OCI-LY1 (cell line): ENCODE measurements at regions not wholly inside any gene's neighbourhood (a gene's known extent, or its start where the extent isn't known, plus 50 kb on each side); places are given as distances from the start of the nearest gene placed in this dataset.

Experiments used
- H2AFZ ChIP-seq: fragments of 200-600 bp; sonication (generic), shearing (Covaris generic); 2 replicates; pipeline ENCODE4 v1.6.0; 2014; ENCODE audit warnings: antibody characterized with exemption, mild to moderate bottlenecking, low read length
- H3F3A ChIP-seq: fragments of 200-600 bp; sonication (generic), shearing (Covaris generic); 2 replicates; pipeline ENCODE4 v1.6.0; 2014; ENCODE audit warnings: mild to moderate bottlenecking, antibody characterized with exemption, low read length, moderate library complexity; ENCODE audit not compliant: insufficient read depth
- H3K27ac ChIP-seq: fragments of 200-600 bp; sonication (generic); 2 replicates; pipeline ENCODE4 v1.5.1; 2014; ENCODE audit warnings: low read length, mixed run types, mild to moderate bottlenecking, low read depth; ENCODE audit not compliant: poor library complexity, severe bottlenecking
- H3K27me3 ChIP-seq: fragments of 200-600 bp; sonication (generic); 2 replicates; pipeline ENCODE4 v1.6.0; 2014; ENCODE audit warnings: antibody characterized with exemption, mild to moderate bottlenecking, low read length, moderate library complexity; ENCODE audit not compliant: insufficient read depth
- H3K36me3 ChIP-seq: fragments of 200-600 bp; sonication (generic); 2 replicates; pipeline ENCODE4 v1.6.1; 2014; ENCODE audit warnings: mild to moderate bottlenecking, antibody characterized with exemption, low read length, moderate library complexity, mixed read lengths; ENCODE audit not compliant: insufficient read depth
- H3K4me1 ChIP-seq: fragments of 200-600 bp; sonication (generic); 2 replicates; pipeline ENCODE4 v1.5.1; 2014; ENCODE audit warnings: mild to moderate bottlenecking, low read length, moderate library complexity; ENCODE audit not compliant: insufficient read depth, severe bottlenecking
- H3K4me2 ChIP-seq: fragments of 200-600 bp; sonication (generic), shearing (Covaris generic); 2 replicates; pipeline ENCODE4 v1.6.1; 2014; ENCODE audit warnings: low read length
- H3K4me3 ChIP-seq: fragments of 200-600 bp; sonication (generic); 2 replicates; pipeline ENCODE4 v1.5.1; 2014; ENCODE audit warnings: low read length, low read depth, mild to moderate bottlenecking, mixed read lengths; ENCODE audit not compliant: poor library complexity, severe bottlenecking
- H3K79me2 ChIP-seq: fragments of 200-600 bp; shearing (Covaris generic); 2 replicates; pipeline ENCODE4 v1.6.1; 2016; ENCODE audit warnings: mixed run types, low read length, mixed read lengths; ENCODE audit not compliant: insufficient read depth
- H3K9ac ChIP-seq: fragments of 200-600 bp; sonication (generic), shearing (Covaris generic); 2 replicates; pipeline ENCODE4 v1.6.1; 2014; ENCODE audit warnings: mild to moderate bottlenecking, low read length, mixed read lengths
- H3K9me2 ChIP-seq: fragments of 200-600 bp; sonication (generic), shearing (Covaris generic); 2 replicates; pipeline ENCODE4 v1.6.1; 2014; ENCODE audit warnings: low read depth, mild to moderate bottlenecking, low read length, mixed read lengths
- H3K9me3 ChIP-seq: fragments of 200-600 bp; shearing (Covaris generic); 2 replicates; pipeline ENCODE4 v1.6.1; 2014; ENCODE audit warnings: low read length, mixed read lengths
- H4K20me1 ChIP-seq: fragments of 200-600 bp; sonication (generic), shearing (Covaris generic); 2 replicates; pipeline ENCODE4 v1.6.0; 2016; ENCODE audit warnings: mild to moderate bottlenecking, low read length; ENCODE audit not compliant: insufficient read depth
- EZH2 ChIP-seq: fragments of 200-600 bp; sonication (generic), shearing (Covaris generic); IDR thresholded peaks from 2 replicates; pipeline ENCODE4 v1.8.0; 2017; ENCODE audit warnings: borderline replicate concordance, mixed run types, mild to moderate bottlenecking, antibody characterized with exemption, low read length, moderate library complexity, mixed read lengths
- TF ChIP-seq, protein P1 (sequence below): fragments of 200-600 bp; sonication (generic), shearing (Covaris generic); IDR thresholded peaks from 2 replicates; pipeline ENCODE4 v1.5.1; 2017; ENCODE audit warnings: mild to moderate bottlenecking, antibody characterized with exemption, low read length, moderate library complexity, mixed read lengths

DNA sequence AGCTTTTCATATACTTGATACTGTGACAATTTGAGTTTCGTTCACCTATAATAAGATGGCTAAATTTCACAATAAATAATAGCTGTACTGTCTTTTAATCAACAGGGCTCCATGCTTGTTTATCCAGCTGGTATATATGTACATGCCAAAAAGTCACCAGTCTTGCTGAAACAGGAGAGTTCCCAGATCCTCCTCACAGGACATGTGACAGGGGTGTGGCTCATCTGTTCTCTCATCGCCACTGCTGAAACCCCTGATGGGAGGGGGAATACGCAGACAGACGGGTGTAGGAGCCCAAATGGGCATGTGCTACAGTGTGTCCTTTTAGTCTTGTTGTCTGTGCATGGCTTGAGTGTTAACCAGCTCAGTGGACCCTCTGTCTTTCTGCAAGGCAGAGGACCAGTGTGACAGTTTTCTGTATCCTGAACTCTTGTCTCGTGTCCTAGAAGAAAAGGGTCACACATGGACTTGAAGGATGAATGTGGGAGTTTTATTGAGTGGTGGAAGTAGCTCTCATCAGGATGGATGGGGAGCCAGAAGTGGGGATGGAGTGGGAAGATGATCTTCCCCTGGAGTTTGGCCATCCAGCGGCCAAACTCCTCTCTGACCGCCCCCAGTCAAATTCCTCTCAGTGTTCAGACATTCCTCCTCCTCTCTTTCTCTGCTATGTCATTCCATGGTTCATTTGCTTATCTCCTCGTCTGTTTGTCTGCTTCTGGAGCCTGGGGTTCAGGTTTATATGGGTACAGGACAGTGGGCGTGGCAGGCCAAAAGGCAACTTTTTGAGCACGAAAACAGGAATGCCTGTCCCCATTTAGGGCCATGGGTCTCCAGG, 113.1 kb upstream of the NECTIN3 start:
- Histone ChIP-seq H3K9me2 (no peaks in the 10 kb centered on the region; the same call in 1 of the 2 replicates), H3K27me3 (no peaks in the 10 kb centered on the region), H2AFZ (no peak overlapping the region), H4K20me1 (no peaks in the 10 kb centered on the region), H3K9ac (no peak overlapping the region), H3K27ac (no peak overlapping the region), H3K4me3 (no peak overlapping the region), H3K9me3 (no peaks in the 10 kb centered on the region), H3K4me2 (no peak overlapping the region), H3K4me1 (no peaks in the 10 kb centered on the region), H3K36me3 (no peaks in the 10 kb centered on the region), H3K79me2 (no peaks in the 10 kb centered on the region), H3F3A (no peaks in the 10 kb centered on the region)
- TF ChIP-seq EZH2 = no peak
- TF ChIP-seq, protein P1, sequence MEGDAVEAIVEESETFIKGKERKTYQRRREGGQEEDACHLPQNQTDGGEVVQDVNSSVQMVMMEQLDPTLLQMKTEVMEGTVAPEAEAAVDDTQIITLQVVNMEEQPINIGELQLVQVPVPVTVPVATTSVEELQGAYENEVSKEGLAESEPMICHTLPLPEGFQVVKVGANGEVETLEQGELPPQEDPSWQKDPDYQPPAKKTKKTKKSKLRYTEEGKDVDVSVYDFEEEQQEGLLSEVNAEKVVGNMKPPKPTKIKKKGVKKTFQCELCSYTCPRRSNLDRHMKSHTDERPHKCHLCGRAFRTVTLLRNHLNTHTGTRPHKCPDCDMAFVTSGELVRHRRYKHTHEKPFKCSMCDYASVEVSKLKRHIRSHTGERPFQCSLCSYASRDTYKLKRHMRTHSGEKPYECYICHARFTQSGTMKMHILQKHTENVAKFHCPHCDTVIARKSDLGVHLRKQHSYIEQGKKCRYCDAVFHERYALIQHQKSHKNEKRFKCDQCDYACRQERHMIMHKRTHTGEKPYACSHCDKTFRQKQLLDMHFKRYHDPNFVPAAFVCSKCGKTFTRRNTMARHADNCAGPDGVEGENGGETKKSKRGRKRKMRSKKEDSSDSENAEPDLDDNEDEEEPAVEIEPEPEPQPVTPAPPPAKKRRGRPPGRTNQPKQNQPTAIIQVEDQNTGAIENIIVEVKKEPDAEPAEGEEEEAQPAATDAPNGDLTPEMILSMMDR = no peak

DNA sequence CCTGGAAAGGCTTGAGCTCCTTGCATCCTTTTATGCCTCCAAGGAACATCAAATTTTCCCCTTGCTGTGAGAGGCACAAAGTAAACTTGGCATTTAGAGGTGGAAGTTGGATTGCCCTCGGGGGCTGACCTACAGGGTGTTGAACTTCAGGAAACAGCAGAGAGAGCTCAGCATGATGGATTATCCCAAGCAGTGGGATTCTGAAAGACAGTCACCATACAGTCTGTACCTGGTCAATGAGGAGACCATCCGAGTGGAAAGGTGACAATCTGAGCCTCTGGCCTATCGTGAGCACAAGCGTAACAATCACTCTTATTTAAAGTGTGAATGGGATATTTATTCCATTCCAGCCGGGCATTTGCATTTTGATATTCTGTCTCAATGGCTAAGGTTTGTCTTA, 105.6 kb upstream of the NECTIN3 start:
- Histone ChIP-seq H3K36me3 (no peaks in the 10 kb centered on the region), H3K79me2 (no peaks in the 10 kb centered on the region), H3K4me2 (no peak overlapping the region), H3K27ac (no peak overlapping the region), H3K9ac (no peak overlapping the region), H3K4me3 (no peak overlapping the region), H3F3A (no peaks in the 10 kb centered on the region), H3K27me3 (no peaks in the 10 kb centered on the region), H3K4me1 (no peaks in the 10 kb centered on the region), H3K9me3 (no peaks in the 10 kb centered on the region), H3K9me2 (no peaks in the 10 kb centered on the region; the same call in 1 of the 2 replicates), H2AFZ (no peak overlapping the region), H4K20me1 (no peaks in the 10 kb centered on the region)
- no peak for TF ChIP-seq EZH2
- TF ChIP-seq, protein P1 = no peak

DNA sequence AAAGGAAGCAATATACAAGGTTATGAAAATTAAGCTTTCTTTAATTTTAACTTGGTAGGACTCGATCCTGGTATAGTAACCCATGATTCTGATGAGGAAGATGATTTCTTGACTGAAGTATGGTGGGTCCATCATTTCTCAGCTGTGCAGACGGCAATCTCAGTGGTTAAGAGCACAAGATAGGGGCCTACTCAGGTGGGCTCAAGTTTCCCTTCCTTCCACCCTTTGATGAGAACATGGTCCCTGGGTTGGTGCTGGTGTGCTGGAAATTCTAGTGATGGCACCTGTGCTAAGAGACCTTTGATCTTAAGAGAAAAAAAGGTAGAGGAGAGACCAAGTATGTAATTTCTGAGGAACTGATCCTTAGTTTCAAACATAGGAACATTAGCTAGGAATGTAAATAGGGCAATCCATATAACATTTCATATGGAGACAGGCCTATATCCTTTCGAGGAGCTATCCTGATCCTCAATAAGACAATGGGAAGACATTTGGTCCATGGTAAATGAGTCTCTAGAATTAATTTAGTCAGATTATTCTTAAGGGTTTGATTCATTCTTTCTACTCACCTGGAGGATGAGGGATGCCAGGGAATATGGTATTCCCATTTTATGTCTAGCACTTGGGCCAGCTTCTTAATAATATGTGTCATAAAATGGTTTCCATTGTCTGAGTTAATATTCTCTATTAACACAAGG, 104.5 kb upstream of the NECTIN3 start:
- no peaks in the 10 kb centered on the region for H3K4me1 ChIP-seq
- no peak overlapping the region for H3K27ac ChIP-seq
- no peak overlapping the region for H3K4me2 ChIP-seq
- no peak overlapping the region for H2AFZ ChIP-seq
- no peak overlapping the region for H3K9ac ChIP-seq
- H3K27me3 ChIP-seq = no peaks in the 10 kb centered on the region
- H4K20me1 ChIP-seq = no peaks in the 10 kb centered on the region
- H3K36me3 ChIP-seq = no peaks in the 10 kb centered on the region
- no peaks in the 10 kb centered on the region for H3K79me2 ChIP-seq
- no peak for TF ChIP-seq EZH2
- TF ChIP-seq, protein P1 = no peak
- no peaks in the 10 kb centered on the region for H3K9me3 ChIP-seq
- H3K4me3 ChIP-seq = no peak overlapping the region
- H3K9me2 ChIP-seq = no peaks in the 10 kb centered on the region; the same call in 1 of the 2 replicates
- no peaks in the 10 kb centered on the region for H3F3A ChIP-seq
